ENCODE measurements at regions not wholly inside any gene's neighbourhood (a gene's known extent, or its start where the extent isn't known, plus 50 kb on each side); places are given as distances from the start of the nearest gene placed in this dataset.

- no peak for TF ChIP-seq CBFB (IDR thresholded peaks at IDR 0.05; ENCODE audit: low read depth)
- TF ChIP-seq ZNF274 (IDR thresholded peaks at IDR 0.05; ENCODE audit: insufficient read depth, insufficient read length), result no peak
- TF ChIP-seq EZH2 (IDR thresholded peaks at IDR 0.05; ENCODE audit: borderline replicate concordance, control insufficient read depth, low read depth, low read length), result no peak
- TF ChIP-seq ZNF687 (IDR thresholded peaks at IDR 0.05), result no peak
- TF ChIP-seq ZNF384 (IDR thresholded peaks at IDR 0.05; ENCODE audit: borderline replicate concordance, low read depth, low read length), result no peak
Observed at GRCh38 chr5:163813900-163814299, 308.5 kb downstream of the MAT2B start.

Data from GM12878 (cell line).